Nephron (organoid): ENCODE measurements at regions not wholly inside any gene's neighbourhood (a gene's known extent, or its start where the extent isn't known, plus 50 kb on each side); places are given as distances from the start of the nearest gene placed in this dataset.

Experiments
- H3K27ac Mint-ChIP-seq, 3 experiments: 2 replicates each; pipeline ENCODE4 v1.8.0; 2020; ENCODE audit warnings: mixed read lengths in 3 of 3, mild to moderate bottlenecking in 2 of 3, moderate library complexity in 1 of 3
- H3K27me3 Mint-ChIP-seq: 2 replicates; pipeline ENCODE4 v1.8.0; 2021; ENCODE audit warnings: low read depth, mild to moderate bottlenecking, moderate library complexity, mixed read lengths
- H3K36me3 Mint-ChIP-seq: 2 replicates; pipeline ENCODE4 v1.8.0; 2020; ENCODE audit warnings: low read depth, mixed read lengths
- H3K4me1 Mint-ChIP-seq: 2 replicates; pipeline ENCODE4 v1.8.0; 2020; ENCODE audit warnings: mixed read lengths
- H3K4me3 Mint-ChIP-seq, 3 experiments: 2 replicates each; pipeline ENCODE4 v1.8.0; 2020; ENCODE audit warnings: mild to moderate bottlenecking in 3 of 3, mixed read lengths in 3 of 3, moderate library complexity in 2 of 3
- H3K9me3 Mint-ChIP-seq: 2 replicates; pipeline ENCODE4 v1.8.0; 2020; ENCODE audit warnings: mixed read lengths
- CTCF ChIP-seq, 3 experiments: fragments of 200-600 bp; sonication (generic); IDR thresholded peaks; one replicate each; pipeline ENCODE4 v1.5.0; 2021; ENCODE audit warnings: antibody characterized with exemption in 3 of 3; ENCODE audit not compliant: unreplicated experiment in 3 of 3

GRCh38 chr7:114108510-114108909, 189.7 kb upstream of the PPP1R3A start:
- Mint-ChIP-seq H3K9me3 (no peaks in the 10 kb centered on the region), H3K4me1 (peaks cover 11% of the 10 kb centered on the region), H3K27me3 (no peaks in the 10 kb centered on the region), H3K27ac (no peak overlapping the region), H3K4me3 (no peak overlapping the region), H3K36me3 (no peaks in the 10 kb centered on the region)
- no peak for TF ChIP-seq CTCF (IDR thresholded peaks at IDR 0.05; ENCODE audit: unreplicated experiment in 3 of 3)

- no peak overlapping the region for H3K4me3 Mint-ChIP-seq
- H3K27ac Mint-ChIP-seq = peak overlapping the region in 1 of 3 experiments; percentile 20
- no peaks in the 10 kb centered on the region for H3K9me3 Mint-ChIP-seq
- H3K36me3 Mint-ChIP-seq = no peaks in the 10 kb centered on the region
- no peak for TF ChIP-seq CTCF (IDR thresholded peaks at IDR 0.05; ENCODE audit: unreplicated experiment in 3 of 3)
- no peaks in the 10 kb centered on the region for H3K27me3 Mint-ChIP-seq
- peaks cover 11% of the 10 kb centered on the region for H3K4me1 Mint-ChIP-seq
Observed at GRCh38 chr7:114107522-114107921, 188.7 kb upstream of the PPP1R3A start.

GRCh38 chr7:114104035-114104434, 185.2 kb upstream of the PPP1R3A start:
- Mint-ChIP-seq H3K4me3 (no peak overlapping the region), H3K36me3 (no peaks in the 10 kb centered on the region), H3K9me3 (no peaks in the 10 kb centered on the region), H3K27ac (no peak overlapping the region), H3K4me1 (peaks cover 11% of the 10 kb centered on the region), H3K27me3 (no peaks in the 10 kb centered on the region)
- TF ChIP-seq CTCF (IDR thresholded peaks at IDR 0.05; ENCODE audit: unreplicated experiment in 3 of 3) = no peak

- peaks cover 5% of the 10 kb centered on the region for H3K36me3 Mint-ChIP-seq
- H3K4me1 Mint-ChIP-seq = peaks cover 11% of the 10 kb centered on the region
- H3K27ac Mint-ChIP-seq = no peak overlapping the region
- H3K27me3 Mint-ChIP-seq = no peaks in the 10 kb centered on the region
- no peak overlapping the region for H3K4me3 Mint-ChIP-seq
- H3K9me3 Mint-ChIP-seq = no peaks in the 10 kb centered on the region
- TF ChIP-seq CTCF (IDR thresholded peaks at IDR 0.05; ENCODE audit: unreplicated experiment in 3 of 3) = no peak
Observed at GRCh38 chr7:114102996-114103395, 184.2 kb upstream of the PPP1R3A start.

GRCh38 chr7:114102131-114102530, 183.3 kb upstream of the PPP1R3A start:
- H3K27me3 Mint-ChIP-seq = no peaks in the 10 kb centered on the region
- no peak overlapping the region for H3K4me3 Mint-ChIP-seq
- H3K36me3 Mint-ChIP-seq = peaks cover 10% of the 10 kb centered on the region
- TF ChIP-seq CTCF (IDR thresholded peaks at IDR 0.05; ENCODE audit: unreplicated experiment in 3 of 3) = no peak
- H3K4me1 Mint-ChIP-seq = peaks cover 3% of the 10 kb centered on the region
- peaks cover 6% of the 10 kb centered on the region for H3K9me3 Mint-ChIP-seq
- no peak overlapping the region for H3K27ac Mint-ChIP-seq

- no peak overlapping the region for H3K27ac Mint-ChIP-seq
- H3K4me3 Mint-ChIP-seq = no peak overlapping the region
- H3K27me3 Mint-ChIP-seq = no peaks in the 10 kb centered on the region
- TF ChIP-seq CTCF (IDR thresholded peaks at IDR 0.05; ENCODE audit: unreplicated experiment in 3 of 3) = no peak
- H3K4me1 Mint-ChIP-seq = no peaks in the 10 kb centered on the region
- H3K9me3 Mint-ChIP-seq = peaks cover 8% of the 10 kb centered on the region
- peaks cover 14% of the 10 kb centered on the region for H3K36me3 Mint-ChIP-seq
Observed at GRCh38 chr7:114100810-114101209, 182.0 kb upstream of the PPP1R3A start.
